Lower leg skin (tissue), 4 donors: ENCODE measurements at regions not wholly inside any gene's neighbourhood (a gene's known extent, or its start where the extent isn't known, plus 50 kb on each side); places are given as distances from the start of the nearest gene placed in this dataset.

ENCODE experiments used
- DNase-seq, 2 donors: peaks; one replicate each; pipeline ENCODE4 v3.0.0-alpha.2; 2019; ENCODE audit warnings: low spot score in 2 of 2
- H3K4me3 ChIP-seq: fragments of 200-600 bp; sonication (generic); 2 replicates; pipeline ENCODE4 v1.5.1; 2017; ENCODE audit warnings: mild to moderate bottlenecking, low read depth; ENCODE audit not compliant: poor library complexity, severe bottlenecking
- POLR2A ChIP-seq, 2 donors: fragments of 450-650 bp; IDR thresholded peaks; one replicate each; pipeline ENCODE4 v1.6.1; 2016 to 2017; ENCODE audit warnings: antibody characterized with exemption in 2 of 2, mild to moderate bottlenecking in 1 of 2, moderate library complexity in 1 of 2
- WGBS, 2 donors: methylation state at CpG; one replicate each; pipeline ENCODE4 v1.1.5; 2018; 5-methylcytosine and 5-hydroxymethylcytosine counted together
- intact Hi-C: fragments of 100-400 bp; cut with DNase I; formaldehyde crosslinking; loops from one replicate; pipeline ENCODE4 v1.15.0; 2023; ENCODE audit warnings: low total_unique reads
- TF ChIP-seq, protein P1 (sequence below), 3 donors: fragments of 450-650 bp; IDR thresholded peaks; one replicate each; pipeline ENCODE4 v1.5.1; 2016; ENCODE audit warnings: antibody characterized with exemption in 3 of 3, mild to moderate bottlenecking in 3 of 3, moderate library complexity in 2 of 3

DNA sequence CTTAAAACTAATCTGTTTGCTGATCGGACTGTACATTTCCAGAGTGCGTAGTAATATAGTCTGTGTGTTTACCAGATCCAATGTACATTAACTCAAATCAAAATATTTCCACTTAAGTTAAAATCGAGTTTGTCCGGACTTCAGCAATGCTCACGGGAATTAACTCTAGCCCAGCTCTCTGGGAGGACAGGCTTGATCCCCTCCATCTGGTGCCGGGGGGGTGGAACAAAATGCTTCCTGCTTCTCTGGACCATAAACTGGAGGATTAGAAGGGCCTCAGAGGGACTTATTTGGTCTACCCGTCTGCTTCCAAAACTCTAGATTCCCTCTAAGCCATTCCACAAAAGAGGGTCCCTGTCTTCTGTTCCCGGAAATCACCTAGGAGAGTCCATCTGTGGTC is 511.2 kb downstream of the BUD13 start:
- no peak overlapping the region for H3K4me3 ChIP-seq
- no peak for DNase-seq
- intact Hi-C loops: no loop called here
- 72 to 78% methylated on average over 8 of the region's 8 CpGs for WGBS, 2 donors
- TF ChIP-seq POLR2A (IDR thresholded peaks at IDR 0.05): no peak
- TF ChIP-seq, protein P1, sequence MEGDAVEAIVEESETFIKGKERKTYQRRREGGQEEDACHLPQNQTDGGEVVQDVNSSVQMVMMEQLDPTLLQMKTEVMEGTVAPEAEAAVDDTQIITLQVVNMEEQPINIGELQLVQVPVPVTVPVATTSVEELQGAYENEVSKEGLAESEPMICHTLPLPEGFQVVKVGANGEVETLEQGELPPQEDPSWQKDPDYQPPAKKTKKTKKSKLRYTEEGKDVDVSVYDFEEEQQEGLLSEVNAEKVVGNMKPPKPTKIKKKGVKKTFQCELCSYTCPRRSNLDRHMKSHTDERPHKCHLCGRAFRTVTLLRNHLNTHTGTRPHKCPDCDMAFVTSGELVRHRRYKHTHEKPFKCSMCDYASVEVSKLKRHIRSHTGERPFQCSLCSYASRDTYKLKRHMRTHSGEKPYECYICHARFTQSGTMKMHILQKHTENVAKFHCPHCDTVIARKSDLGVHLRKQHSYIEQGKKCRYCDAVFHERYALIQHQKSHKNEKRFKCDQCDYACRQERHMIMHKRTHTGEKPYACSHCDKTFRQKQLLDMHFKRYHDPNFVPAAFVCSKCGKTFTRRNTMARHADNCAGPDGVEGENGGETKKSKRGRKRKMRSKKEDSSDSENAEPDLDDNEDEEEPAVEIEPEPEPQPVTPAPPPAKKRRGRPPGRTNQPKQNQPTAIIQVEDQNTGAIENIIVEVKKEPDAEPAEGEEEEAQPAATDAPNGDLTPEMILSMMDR (IDR thresholded peaks at IDR 0.05): no peak

DNA sequence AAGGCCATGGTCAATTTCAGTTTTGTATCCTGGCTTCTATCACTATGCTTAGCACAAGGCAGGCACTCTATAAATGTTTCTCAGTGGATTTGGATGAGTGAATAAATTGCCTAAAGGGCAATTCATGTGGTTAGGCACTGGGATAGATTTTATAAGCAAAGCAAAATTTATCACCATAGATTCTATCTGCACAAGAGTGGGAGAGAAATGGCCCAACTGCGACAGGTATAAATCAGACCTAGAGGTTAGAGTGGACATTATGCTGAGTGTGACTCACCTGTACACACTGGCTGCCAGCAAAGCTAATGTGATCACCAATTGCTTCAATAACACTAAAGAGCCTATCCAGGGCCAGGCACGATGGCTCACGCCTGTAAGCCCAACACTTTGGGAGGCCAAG is 514.0 kb downstream of the BUD13 start:
- WGBS, 2 donors: 86 to 97% methylated on average over 3 of the region's 3 CpGs
- no peak overlapping the region for H3K4me3 ChIP-seq
- intact Hi-C loops: no loop called here
- TF ChIP-seq POLR2A (IDR thresholded peaks at IDR 0.05): no peak
- TF ChIP-seq, protein P1 (IDR thresholded peaks at IDR 0.05): no peak
- no peak for DNase-seq

DNA sequence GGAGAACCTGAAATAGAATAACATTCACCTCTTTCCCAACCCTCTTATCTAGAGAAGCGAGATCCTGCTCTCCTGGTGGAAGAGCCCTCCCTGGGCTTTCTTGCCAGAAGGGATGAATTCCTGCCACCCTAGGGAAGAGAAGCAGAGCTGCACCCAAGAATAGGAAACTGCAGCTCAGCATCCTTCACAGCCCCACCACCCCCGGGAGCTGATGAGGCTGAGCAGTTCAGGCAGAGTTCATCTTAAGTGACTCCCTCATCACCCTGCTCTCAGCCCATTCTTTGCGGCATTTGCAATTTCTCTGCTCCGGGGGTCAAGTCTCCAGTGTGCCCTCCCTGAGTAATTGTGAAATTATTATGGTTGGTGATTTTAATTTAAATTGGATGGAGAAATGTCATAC is 514.9 kb downstream of the BUD13 start:
- no peak overlapping the region for H3K4me3 ChIP-seq
- 77 to 84% methylated on average over 4 of the region's 4 CpGs for WGBS, 2 donors
- no peak for DNase-seq
- intact Hi-C loops: no loop called here
- TF ChIP-seq, protein P1 (IDR thresholded peaks at IDR 0.05): no peak
- TF ChIP-seq POLR2A (IDR thresholded peaks at IDR 0.05): no peak

DNA sequence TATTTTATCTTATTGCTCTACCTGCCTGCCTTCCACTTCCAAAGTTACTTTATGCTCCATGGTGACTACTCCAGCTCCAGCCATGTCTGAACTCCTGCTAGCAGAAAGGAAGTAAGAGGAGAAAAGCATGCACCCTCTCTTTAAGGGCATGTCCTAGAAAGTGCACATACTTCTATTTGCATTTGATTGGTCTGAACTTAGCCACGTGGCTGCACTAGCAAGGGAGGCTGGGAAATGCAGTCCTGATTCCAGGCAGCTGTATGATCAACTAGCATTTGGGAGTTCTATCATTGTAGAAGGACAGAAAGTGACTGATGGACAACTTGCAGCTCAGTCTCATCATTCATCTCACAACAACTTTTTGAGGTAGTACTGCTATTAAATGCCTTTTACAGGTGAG is 515.7 kb downstream of the BUD13 start:
- H3K4me3 ChIP-seq: no peak overlapping the region
- intact Hi-C loops: no loop called here
- no peak for DNase-seq
- TF ChIP-seq POLR2A (IDR thresholded peaks at IDR 0.05): no peak
- TF ChIP-seq, protein P1 (IDR thresholded peaks at IDR 0.05): no peak
- WGBS, 2 donors: 4 to 5% methylated on average over 1 of the region's 1 CpG

DNA sequence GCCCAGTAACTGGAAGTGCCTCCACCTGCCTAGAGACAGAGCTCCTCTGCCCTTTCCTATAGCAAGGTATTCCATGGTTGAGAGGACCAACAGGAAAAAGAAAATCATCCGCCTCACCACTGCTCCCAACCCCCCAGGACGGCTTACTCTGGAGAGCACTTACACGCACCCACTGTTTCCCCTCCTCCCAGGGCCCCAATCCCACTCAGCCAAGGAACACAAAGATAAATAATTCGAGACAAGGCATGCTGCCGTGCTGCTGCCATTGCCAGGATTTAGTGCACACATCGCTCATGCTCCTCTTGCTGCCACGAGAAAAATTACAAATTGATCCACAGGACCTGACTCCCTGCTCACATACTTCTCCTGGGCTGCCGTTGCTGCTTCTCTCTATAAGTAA is 516.6 kb downstream of the BUD13 start:
- intact Hi-C loops: no loop called here
- TF ChIP-seq, protein P1 (IDR thresholded peaks at IDR 0.05): no peak
- no peak for TF ChIP-seq POLR2A (IDR thresholded peaks at IDR 0.05)
- 53 to 54% methylated on average over 8 of the region's 8 CpGs for WGBS, 2 donors
- H3K4me3 ChIP-seq: no peak overlapping the region
- DNase-seq: no peak

DNA sequence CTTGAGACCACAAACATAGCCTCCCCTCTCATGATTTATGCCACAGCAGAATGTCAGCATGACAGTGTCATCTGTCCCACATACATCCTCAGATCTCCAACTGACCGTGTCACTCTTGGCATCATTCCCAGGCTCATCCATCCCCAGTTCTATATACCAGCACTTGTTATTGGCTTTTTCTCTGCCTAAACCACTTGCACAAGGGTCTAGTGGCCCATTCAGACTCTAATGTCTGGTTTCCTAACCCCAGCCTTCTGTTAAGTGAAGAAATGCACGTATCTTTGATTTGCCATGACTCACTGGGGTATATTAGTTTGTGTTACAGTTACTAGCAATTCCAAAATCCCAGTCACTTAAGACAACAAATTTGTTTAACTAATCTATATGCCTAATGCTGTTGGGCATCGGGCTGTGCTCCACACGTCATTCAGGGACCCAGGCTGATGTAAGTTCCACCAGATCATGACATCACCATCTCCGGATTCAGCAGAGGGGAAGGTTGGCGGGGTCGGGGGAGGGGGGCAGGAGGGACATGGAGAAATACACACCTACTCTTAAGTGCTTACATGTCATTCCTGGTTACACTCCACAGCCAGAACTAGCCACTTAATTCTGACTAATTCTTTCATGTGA is 517.4 kb downstream of the BUD13 start:
- TF ChIP-seq, protein P1 (IDR thresholded peaks at IDR 0.05): no peak
- TF ChIP-seq POLR2A (IDR thresholded peaks at IDR 0.05): no peak
- no peak for DNase-seq
- intact Hi-C loops: no loop called here
- H3K4me3 ChIP-seq: no peak overlapping the region
- WGBS, 2 donors: 62 to 79% methylated on average over 7 of the region's 7 CpGs
